Activated CD4-positive, alpha-beta T cell treated with anti-CD3 and anti-CD28 coated beads for 48 hours (primary cell): ENCODE measurements at regions not wholly inside any gene's neighbourhood (a gene's known extent, or its start where the extent isn't known, plus 50 kb on each side); places are given as distances from the start of the nearest gene placed in this dataset.

Experiments used
- DNase-seq: peaks from one replicate; pipeline ENCODE4 v3.0.0-alpha.2; 2020

DNA sequence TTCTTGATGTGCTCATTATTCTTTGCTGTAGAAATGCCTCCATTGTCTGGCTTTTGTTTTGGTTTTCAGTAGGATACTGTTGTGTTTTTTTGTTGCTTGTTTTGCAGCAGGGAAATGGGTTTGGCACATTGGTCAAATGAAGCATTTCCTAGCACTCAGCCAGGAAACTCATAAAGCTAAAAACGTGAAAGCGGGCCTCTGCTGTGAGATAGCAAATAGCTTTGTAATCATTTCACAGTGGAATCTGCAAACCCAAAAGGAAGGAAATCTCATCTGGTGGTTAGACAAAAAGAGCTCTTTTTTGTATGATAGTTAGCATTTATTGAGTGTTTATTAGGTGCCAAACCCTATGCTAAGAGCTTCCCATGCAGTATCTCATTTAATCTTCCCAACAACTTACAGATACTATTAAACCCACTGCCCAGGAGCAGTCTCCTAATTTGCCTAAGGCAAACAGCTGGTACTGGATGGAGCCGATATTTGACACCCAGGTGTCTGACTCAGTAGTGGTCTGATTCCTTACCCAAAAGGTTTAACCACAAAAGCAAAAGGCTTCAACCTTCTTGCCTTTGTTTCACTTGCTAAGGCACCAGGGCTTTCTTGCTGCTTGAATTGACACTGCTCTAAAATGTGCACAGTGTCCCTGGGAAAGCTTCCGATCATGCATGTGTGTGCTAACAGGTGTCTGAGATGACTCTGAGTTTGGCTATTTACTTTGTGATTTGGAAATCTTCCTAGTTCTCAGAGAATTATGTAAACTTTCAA lies 527.9 kb upstream of the MDFIC2 start:
- no peak for DNase-seq

DNA sequence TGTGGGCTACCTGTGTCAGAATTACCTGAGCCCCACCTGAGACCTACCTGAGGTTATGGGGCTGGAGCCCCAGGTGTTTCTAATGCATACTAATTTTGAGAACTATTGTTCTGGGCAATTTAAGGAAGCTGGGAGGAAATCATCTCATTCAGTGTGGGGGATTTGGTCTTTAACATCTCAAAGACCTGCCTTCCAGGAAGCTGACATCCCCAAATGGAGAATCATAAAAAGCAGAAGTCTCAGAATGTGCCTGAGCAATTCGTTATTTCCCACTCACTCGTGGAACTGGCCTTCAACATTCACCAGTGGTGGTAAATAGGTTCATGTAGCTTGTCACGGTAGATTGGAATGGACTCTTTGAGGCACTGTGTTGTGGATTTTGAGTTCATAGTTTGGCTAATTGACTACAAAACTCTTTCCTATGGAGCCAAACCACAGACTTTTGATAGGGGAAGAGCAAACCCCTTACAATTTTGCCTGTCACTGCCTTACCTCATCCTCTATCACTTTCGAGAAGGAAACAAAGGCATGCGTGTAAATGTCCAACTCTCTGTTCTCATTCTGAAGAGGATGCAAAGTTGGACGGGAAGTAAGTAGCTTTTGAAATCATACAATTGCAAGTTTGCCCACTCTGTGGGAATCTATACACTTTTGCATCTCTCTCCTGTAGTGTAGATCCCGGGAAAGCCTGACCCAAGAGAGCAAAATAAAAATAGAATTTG lies 521.0 kb upstream of the MDFIC2 start:
- DNase-seq = no peak

DNA sequence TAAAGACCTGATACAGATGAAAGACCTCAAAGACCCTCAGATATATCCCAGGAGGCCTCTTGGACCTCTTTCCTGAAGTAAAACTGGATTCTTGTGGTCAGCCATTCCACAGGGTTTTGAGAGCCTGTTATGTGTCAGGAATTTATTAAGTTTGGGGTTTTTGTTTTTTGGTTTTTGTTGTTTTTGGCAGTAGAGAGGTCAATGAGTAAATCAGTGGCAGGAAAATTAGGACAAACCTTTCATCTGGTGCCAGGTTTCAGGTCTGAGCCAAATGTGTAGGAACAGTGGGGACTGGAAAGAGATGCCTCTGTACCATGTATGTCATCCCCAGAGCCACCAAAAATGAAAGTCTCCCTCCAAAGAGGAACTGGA lies 520.4 kb upstream of the MDFIC2 start:
- DNase-seq = no peak

DNA sequence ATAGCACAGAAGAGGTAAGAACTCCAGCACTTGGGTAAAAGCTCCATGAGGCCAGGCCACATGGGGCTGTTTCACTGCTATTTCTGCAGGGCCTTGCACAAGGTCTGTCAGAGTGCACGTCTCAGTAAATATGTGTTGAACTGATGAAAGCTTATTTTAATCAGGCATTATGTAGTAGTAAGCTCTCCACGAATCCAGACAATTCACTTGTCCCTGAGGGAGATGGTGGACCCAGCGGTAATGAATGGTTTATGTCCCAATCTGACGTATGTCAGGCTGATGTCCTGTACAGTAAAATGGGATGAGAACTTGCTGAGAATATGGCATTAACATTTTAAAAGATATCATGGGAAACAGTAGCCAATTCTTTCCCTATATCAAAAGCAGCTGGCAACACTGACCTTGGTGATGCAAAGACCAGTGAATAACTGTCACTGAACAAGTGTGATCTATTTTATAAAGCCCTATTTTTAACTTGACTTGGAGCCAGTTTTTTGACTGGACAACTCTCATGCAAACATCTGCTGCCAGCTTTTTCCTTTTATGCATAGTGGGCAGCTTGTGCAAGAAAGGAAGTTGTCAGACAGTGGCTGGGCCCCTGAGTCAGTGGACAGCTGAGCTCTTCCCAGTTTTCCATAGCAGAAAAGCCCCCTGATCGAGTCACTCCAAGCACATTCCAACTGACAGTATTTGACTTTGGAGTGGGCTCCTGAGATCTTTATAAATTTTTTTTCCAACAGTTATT lies 519.8 kb upstream of the MDFIC2 start:
- no peak for DNase-seq

DNA sequence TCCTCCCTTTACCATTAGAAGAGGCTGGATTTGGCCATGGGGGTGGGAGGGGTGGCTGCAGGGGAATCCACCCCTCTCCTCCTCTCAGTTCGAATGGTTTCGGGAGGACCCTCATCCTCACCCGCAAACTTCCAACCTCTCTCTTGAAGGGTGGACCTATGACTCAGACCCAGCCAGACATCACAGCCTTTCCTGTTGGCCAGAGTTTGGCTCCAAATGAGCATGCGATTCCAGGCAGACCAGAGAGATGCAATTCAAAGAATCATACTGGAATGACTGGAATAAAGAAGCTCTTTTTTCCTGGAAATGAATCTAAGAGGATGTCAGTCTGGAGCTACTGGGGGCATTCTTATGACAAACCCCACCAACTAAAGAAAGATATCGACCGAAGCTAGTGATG lies 516.7 kb upstream of the MDFIC2 start:
- no peak for DNase-seq

DNA sequence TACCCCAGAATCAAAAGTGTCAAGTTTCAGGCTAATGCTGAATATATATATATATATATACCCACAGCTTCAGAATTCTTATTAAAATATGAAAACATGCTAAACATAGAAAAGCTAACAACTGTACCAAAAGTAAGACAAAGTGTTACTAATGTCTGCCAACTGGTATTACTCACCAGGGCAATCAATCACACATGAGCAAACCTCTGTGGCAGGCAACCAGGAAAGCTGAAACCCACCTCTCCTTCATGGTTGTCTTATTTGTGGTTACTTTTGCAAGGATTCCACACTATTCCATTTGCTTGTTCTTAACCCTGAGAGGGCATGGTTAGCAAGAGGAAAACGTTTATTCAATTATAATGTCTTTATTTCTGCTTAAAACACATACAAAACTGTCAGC lies 512.3 kb upstream of the MDFIC2 start:
- DNase-seq = no peak

DNA sequence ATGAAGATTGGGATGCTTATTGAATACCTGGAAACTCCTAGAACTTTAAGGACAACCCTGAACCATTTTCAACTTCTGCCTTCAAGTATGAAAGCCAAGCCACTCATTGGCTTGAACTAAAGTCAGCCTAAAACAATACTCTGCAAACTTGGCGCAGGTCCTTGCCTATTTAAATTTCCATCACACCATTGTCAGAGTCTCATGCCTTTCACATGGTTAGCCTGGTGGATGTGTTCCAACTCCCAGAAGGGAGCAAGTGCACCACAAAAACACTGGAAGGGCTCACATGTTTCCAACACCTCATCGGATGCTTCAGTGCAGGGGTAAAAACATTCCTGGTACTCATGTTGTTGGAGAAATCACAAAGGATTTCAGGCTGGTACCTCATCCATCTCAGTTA lies 511.6 kb upstream of the MDFIC2 start:
- no peak for DNase-seq

DNA sequence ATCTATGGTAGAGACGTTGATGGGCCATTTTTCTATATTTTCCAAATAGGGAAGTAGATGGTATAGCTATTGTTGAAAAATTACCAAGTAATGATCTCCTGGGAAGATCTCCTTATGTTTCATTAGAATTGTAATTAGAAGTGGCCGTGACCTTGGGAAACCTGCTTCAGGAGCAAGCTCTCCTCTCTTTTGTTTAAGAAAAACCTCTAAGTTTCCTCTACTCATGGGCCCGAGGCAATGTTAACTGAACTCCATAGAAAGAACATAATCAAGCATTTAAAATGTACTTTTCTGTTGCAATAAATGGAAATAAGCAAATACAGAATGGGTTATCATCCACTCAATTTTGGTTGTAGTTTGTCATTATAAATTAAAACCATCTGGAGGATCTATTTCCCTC lies 511.2 kb upstream of the MDFIC2 start:
- DNase-seq = no peak

DNA sequence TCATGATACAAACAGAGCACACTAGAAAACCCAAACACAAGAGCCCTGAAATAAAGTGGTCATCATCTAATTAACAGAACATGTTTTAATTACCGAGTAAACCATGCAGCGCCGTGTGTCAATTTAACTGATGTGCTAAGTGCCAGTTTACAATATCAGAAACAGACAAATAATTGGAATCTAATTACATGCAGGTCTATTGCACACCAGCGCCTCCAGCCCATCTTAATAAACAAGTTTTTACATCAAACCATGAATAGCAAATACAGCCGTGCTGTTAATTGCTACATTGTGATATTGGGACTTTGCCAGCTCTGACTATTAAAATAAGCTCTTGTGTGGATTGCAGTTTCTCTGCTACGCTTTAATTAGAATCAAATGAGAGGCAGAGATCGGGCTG lies 510.2 kb upstream of the MDFIC2 start:
- DNase-seq = no peak

DNA sequence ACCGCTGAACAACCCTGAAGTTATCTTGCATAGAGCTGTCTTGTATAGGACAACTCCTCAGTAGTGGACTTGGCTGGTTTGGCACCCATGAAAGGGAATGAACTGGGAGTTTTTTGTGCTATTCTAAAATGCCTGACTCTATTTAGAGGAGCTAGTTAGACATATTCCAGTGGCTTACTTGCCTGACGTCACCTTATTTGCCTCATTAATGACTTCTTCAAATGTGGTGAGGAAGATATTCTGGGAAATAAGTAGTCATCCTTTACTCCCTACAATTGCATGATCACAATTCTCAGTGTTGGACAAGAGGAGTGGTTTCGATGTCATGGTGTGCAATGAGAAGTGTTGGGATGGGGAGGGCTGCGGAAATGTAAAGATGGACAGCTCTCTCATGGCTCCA lies 509.2 kb upstream of the MDFIC2 start:
- no peak for DNase-seq

DNA sequence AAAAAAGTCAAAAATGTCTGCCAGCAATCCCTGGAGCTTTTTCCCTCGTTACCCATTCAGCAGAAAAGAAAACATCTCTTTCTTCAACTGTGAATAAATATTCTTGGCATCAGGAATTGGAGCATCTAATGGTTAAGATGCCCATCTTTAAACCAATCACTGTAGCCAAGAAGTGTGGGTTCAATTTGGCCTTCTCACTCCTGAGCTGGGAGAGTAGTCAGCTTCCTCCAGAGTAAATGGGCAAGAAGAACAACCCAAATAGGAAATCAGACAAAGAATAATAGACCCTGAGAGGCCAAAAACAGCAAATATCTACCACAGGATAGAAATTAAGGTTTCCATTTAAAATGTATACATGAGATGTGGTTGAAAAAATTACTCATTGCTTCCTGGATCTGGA lies 508.0 kb upstream of the MDFIC2 start:
- no peak for DNase-seq

DNA sequence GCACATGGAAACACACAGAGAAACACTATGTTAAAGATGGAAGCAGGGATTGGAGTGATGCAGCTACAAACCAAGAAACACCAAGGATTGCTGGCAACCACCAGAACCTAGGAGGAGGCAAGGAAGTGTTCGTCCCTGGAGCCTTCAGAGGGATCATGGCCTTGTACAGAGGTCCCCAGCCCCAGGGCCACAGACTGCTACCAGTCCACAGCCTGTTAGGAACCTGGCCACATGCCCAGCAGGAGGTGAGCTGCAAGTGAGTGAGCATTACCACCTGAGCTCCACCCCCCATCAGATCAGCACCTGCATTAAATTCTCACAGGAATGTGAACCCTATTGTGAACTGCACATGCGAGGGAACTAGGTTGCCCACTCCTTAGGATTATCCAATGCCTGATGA lies 505.7 kb upstream of the MDFIC2 start:
- no peak for DNase-seq

DNA sequence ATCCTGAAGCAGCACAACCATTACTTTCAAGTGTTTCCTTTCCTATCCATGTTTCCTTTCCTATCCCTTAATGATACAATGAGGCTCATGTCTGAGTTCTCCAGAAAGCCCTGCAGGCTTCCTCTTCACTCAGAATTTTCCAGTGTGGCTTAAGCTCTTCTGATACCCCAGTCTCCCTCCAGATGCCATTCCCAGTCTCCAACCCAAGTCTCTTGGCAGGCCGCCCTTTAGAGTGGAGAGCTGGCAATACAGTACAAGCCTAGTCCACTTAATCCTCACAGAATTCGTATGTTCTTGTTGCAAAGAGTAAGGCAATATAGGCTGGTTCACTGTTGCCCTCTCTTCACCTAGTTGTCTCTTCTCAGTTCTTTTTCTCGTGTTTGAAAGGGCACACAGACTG lies 503.9 kb upstream of the MDFIC2 start:
- no peak for DNase-seq

DNA sequence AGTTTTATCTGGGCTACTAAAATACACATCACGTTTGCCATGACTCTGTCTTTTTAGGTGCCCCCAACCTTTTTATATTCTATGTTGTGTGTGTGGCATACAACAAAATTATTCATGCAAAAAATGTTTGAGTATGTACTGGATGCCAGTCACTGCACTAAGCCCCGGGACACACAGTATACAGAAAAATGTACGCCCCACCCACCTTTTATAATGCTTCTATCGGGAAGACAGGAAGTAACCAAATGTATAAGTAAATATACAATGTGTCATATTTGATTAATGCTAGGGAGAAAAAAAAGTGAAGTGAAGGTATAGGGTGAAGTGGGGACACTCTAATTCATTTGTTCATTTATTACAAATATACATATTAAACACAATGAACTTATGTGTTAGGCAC lies 503.4 kb upstream of the MDFIC2 start:
- no peak for DNase-seq

DNA sequence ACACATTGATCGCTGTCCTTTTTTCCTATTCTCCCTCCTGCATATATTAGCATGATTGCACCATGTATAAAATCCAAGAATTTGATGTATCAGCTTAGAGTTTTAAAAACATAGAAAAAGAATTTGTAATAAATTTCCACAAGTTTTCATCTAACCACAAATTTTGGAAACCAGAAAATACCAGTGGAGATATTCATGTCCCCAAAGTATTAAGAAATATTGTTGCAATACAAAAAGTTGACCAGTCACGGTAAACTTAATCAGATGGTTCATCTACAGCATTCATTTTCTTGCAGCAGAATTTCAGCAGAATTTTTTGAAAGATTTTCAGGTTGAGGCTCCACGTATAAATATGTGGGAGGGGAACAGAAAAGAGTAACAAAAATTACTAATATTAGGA lies 500.9 kb upstream of the MDFIC2 start:
- no peak for DNase-seq

DNA sequence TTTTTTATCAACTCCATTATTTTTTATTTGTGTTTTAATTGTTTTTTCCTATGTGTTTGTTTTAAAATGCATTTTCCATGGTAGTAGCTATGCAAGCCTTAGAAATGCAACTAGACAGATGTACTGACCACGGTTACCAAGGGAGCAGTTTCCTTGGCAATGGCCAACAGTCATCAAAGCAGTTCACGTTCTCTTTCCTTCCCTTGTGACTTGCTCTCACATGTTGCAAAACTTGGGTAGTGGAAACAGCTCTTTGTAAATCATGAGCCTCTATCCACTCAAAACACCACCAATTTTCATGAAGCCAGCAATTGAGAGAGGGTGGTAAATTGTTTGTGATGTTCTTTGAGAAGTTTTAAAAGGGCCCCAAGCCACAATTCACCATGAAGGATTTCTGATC lies 499.4 kb upstream of the MDFIC2 start:
- DNase-seq = no peak

DNA sequence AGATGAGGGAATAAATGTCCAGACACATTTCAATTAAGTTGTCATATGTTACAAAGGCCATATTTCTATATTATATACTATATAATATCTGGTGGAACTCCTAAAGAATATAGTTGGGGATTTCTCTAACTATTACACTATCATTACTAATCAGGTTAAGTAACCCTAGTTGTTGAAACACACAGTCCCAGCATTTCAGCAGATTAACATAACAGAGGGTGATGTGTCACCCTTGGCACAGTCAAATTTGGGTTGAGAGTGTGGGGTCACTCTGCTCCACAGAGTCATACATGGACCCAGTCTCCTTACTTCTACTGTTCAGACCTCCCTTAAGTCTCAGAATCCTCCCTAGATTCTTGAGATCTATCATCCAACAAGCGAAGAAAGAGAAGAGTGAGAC lies 496.4 kb upstream of the MDFIC2 start:
- no peak for DNase-seq

DNA sequence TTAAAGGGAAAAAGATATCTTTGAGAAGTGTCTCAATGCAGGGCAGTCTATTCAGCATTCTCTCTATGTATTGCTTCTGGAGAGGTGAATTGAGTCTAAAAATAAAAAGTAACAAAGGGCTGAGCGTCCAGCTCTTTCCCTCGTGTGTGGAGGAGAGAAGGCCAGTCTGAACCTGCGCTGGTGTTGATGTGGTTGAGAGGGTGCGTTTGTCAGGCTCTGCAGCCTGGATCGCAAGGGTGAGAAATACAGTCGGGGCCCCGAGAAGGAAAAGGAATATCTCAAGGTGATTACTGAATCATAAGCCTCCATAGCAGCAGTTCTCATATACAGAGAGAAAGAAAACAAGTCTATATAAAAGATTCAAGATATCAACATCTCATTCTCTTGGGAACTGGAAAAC lies 494.1 kb upstream of the MDFIC2 start:
- DNase-seq = no peak

DNA sequence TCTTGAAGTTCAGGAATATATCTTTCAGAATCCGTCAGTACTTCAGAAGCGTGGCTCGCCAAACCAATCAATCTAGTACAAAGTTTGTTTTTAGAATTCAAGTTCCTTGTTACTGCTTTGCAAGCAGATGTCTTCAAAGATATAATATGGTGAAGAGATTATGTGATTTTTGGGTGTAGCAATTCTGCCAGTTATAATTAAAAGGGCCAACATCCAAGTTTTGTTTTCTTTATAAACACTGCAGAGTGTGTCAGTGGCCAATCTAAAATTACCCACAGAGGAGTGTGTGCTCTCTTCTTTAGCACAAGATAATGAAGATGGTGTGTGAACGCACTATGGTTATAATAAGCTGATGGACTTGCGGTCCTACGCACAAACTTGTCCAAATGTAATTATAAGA lies 493.6 kb upstream of the MDFIC2 start:
- DNase-seq = no peak

DNA sequence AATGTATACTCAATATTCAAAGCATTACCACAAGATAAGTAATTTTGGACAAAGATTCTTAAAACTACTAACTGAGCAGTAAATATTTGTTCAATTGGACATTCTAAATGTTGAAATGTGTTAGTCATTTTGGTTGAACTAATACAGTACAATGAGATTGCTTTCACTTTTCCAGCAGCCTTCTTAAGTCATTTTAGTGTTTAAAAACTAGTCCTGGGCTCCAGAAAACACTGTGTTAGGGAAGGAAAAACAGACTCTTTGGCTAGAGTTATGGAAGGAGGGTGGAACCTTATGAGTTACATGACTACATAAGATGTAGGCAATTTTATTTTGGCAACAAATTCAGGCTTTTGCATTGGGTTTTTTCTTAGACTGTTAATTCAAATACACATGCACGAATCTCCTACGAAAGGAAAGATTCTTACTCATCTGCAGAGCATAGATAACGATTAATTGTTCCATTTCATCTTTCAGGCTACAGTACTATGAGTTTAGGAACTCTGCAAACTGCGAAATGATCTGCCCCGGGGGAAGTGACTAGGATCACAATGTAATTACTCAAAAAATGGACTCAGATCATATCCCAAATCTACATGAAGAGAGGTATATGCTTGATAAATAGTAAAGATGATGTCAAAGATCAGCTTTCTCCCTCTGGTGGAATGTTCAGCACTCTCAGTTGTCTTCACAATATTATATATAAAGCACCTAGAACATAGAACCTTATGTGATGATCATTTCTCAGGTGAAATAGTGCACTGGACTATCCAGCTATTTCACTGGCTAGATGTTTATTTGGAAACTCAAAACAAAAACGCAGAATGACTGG lies 492.8 kb upstream of the MDFIC2 start:
- no peak for DNase-seq

DNA sequence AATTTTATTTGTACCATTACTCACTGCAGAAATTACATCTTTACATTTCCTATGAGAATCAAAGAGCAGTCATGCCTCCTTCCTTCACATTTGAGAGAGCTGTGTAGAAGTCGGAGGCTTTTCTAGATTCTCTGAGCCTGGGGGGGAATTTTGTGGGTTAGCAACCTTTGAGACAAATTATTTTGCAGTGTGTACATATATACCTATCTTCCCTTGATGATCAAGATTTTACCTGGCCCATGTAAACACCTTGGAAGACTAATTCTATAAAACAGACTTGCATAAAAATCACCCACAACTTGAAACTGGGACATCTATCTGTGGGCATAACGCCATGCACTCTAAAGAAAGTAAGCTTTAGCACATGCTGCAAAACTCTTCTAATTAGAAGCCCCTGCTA lies 491.5 kb upstream of the MDFIC2 start:
- no peak for DNase-seq

DNA sequence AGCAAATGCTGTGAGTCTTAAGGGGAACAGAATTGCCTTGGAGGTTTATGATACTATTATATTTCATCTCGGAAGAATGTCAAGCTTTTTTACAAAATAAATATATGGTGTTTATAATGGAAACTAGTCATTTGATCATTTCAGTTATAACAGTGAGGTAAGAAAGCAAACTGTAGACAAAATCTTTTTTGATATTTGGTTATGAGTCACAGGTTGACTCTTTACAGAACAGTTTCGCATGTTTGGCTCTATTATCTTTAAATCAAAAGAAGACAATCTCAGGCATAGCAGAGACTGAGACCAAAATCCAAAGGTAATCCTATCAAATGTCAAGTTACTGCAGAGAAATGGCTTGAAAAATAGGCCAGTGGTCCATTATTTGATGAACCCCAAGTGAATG lies 490.9 kb upstream of the MDFIC2 start:
- DNase-seq = no peak

DNA sequence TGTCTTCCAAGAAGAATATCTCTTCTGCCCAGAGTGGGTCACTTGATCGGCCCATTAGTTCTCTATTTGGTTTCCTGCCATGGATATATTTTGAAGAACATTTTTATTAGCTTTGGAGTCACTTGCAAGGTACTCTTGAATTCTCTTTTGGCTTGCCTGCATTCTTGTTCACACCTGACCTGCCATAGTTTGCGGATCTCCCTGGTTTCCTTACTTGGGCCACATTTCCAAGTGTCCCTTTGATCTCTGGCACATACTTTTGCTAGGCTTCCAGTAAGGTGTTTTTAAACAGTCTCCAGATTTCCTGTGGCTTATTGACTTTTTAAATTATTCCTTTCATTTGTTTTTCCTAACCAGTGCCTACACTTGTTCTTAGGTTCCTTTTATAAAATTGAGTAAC lies 488.5 kb upstream of the MDFIC2 start:
- DNase-seq = no peak
